Spinal cord (tissue), 9 donors: ENCODE measurements at regions not wholly inside any gene's neighbourhood (a gene's known extent, or its start where the extent isn't known, plus 50 kb on each side); places are given as distances from the start of the nearest gene placed in this dataset.

Source experiments
- DNase-seq, 6 donors: peaks; one replicate each; pipeline versions ENCODE4 v3.0.0 to v3.0.0-alpha.2; 2013 to 2015; ENCODE audit warnings: low spot score in 6 of 6, low read depth in 4 of 6
- H3K27ac ChIP-seq: one replicate; pipeline ENCODE4 v1.5.1; 2013; ENCODE audit warnings: low read depth, low read length, control low read depth
- H3K27me3 ChIP-seq: one replicate; pipeline ENCODE4 v1.6.1; 2013; ENCODE audit warnings: low read length; ENCODE audit not compliant: control insufficient read depth, insufficient read depth
- H3K36me3 ChIP-seq: one replicate; pipeline ENCODE4 v1.6.1; 2013; ENCODE audit warnings: low read length; ENCODE audit not compliant: control insufficient read depth, insufficient read depth
- H3K4me1 ChIP-seq: one replicate; pipeline ENCODE4 v1.6.1; 2013; ENCODE audit warnings: low read length; ENCODE audit not compliant: control insufficient read depth, insufficient read depth
- H3K4me3 ChIP-seq: one replicate; pipeline ENCODE4 v1.5.1; 2013; ENCODE audit warnings: low read depth, low read length, control low read depth
- H3K9me3 ChIP-seq: one replicate; pipeline ENCODE4 v1.6.1; 2013; ENCODE audit warnings: low read length; ENCODE audit not compliant: control insufficient read depth, insufficient read depth
- whole genome bisulfite sequencing: methylation state at CpG from one replicate; pipeline ENCODE4 v1.1.5; 2013; ENCODE audit warnings: missing lambda C conversion rate; ENCODE audit not compliant: insufficient coverage; 5-methylcytosine and 5-hydroxymethylcytosine counted together
- donor health status: healthy.

GRCh38 chr4:121229993-121230392 lies 65.9 kb upstream of the TNIP3 start:
- Histone ChIP-seq H3K36me3 (no peaks in the 10 kb centered on the region), H3K27ac (no peak overlapping the region), H3K4me1 (no peaks in the 10 kb centered on the region), H3K4me3 (no peak overlapping the region), H3K9me3 (no peaks in the 10 kb centered on the region), H3K27me3 (no peaks in the 10 kb centered on the region)
- peak in 1 of 6 donors; percentile 32 for DNase-seq
- WGBS, result 85% methylated on average over 2 of the region's 3 CpGs

DNA sequence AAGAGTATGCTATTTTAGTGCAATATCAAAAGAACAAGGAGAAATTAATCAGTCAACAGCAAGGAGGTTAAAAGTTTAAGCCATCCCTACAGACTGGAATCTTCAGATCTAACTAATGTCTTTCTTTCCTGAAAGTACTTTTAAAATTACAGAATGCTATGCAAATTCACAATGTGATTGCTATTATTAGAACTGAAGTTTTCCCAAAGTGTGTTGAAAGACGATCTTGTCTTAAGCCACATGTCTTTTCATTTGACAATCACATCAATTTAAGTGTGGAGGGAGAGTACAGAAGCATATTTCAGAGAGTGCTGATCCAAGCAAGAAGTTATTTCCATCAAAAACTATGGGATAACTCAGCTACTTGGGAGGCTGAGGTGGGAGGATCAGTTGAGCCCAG lies 64.7 kb upstream of the TNIP3 start:
- no CpG with 5 or more reads among the region's 1 CpG for WGBS
- DNase-seq, result no peak
- H3K4me1 ChIP-seq, result no peaks in the 10 kb centered on the region
- no peaks in the 10 kb centered on the region for H3K27me3 ChIP-seq
- H3K27ac ChIP-seq, result no peak overlapping the region
- H3K36me3 ChIP-seq, result no peaks in the 10 kb centered on the region
- no peak overlapping the region for H3K4me3 ChIP-seq
- no peaks in the 10 kb centered on the region for H3K9me3 ChIP-seq

DNA sequence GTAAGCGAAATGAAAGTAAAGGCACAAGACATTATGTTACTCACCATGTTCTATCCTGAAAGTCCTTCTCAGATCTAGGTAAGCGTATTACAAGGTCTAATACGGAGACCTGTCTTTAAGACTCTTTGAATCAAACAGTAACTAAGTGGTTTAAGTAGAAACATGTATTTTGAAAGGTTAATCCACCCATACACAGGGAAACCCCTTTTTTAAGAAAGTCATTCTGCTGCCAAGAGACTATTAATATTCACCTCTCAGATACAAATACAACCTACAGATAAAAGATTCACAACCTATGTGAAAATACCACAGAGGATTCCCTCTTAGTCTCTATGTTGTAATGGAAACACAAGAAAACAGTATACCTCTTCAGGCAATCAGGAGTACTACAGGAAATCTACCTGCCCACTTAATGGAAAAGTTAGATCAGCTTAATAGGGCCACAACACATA lies 63.2 kb upstream of the TNIP3 start:
- Histone ChIP-seq H3K9me3 (no peaks in the 10 kb centered on the region), H3K4me1 (no peaks in the 10 kb centered on the region), H3K4me3 (no peak overlapping the region), H3K36me3 (no peaks in the 10 kb centered on the region), H3K27ac (no peak overlapping the region), H3K27me3 (no peaks in the 10 kb centered on the region)
- no CpG with 5 or more reads among the region's 3 CpGs for WGBS
- DNase-seq, result no peak

- Histone ChIP-seq H3K4me3 (no peak overlapping the region), H3K36me3 (no peaks in the 10 kb centered on the region), H3K4me1 (no peaks in the 10 kb centered on the region), H3K27me3 (no peaks in the 10 kb centered on the region), H3K9me3 (no peaks in the 10 kb centered on the region), H3K27ac (no peak overlapping the region)
- DNase-seq, result peak in 2 of 6 donors; percentile 13 to 48
- WGBS, result 38% methylated on average over 1 of the region's 4 CpGs
Measured at GRCh38 chr4:121226362-121226761, 62.2 kb upstream of the TNIP3 start.

DNA sequence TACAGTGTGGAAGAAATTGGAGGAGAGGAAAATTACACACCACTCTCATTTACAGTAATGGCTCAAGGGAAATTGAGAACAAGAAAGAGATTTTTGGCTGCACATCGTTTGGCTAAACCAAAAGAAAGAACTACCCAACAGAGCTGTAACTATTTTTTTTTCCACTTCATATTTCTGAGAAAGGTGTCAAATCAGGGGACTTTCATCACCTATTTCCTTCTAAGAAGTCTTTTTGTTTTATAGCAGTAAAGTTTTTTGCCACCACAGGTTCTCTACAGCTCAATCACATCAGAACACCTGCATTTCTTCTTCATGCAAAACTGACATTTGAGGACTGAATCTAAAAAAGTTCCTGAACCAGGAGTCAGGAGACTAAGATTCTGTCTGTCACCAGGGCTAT lies 57.5 kb upstream of the TNIP3 start:
- no CpG with 5 or more reads among the region's 1 CpG for WGBS
- DNase-seq, result peak in 1 of 6 donors; percentile 43
- H3K36me3 ChIP-seq, result no peaks in the 10 kb centered on the region

GRCh38 chr4:121221201-121221600 lies 57.1 kb upstream of the TNIP3 start:
- Histone ChIP-seq H3K4me1 (no peaks in the 10 kb centered on the region), H3K9me3 (no peaks in the 10 kb centered on the region), H3K27ac (no peak overlapping the region), H3K4me3 (no peak overlapping the region), H3K27me3 (no peaks in the 10 kb centered on the region), H3K36me3 (no peaks in the 10 kb centered on the region)
- WGBS, result no CpG with 5 or more reads among the region's 1 CpG
- no peak for DNase-seq

More for the DNA sequence above, 57.5 kb upstream of the TNIP3 start:
- Histone ChIP-seq H3K9me3 (no peaks in the 10 kb centered on the region), H3K4me3 (no peak overlapping the region), H3K27ac (no peak overlapping the region), H3K4me1 (no peaks in the 10 kb centered on the region), H3K27me3 (no peaks in the 10 kb centered on the region)

DNA sequence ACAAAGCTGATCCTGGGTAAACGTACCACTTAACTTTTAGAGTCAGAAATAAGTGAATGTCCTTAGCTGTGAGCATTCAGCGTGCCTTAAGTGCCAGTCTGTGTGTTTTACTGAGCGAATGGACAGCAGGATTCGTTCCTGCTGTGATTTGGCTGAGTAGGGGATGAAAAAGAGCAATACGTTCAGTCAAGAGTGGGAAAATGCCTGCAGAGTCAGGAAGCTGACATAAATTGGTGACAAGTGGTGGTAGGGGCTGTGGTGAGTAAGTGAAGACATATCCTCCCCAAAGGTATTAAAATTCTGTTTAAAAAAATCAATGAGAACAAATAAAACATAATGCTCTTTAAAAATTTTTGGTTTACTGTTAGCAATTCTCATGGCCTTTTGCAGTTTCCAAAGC lies 56.6 kb upstream of the TNIP3 start:
- DNase-seq, result peak in 1 of 6 donors; percentile 22
- H3K4me3 ChIP-seq, result no peak overlapping the region
- H3K27ac ChIP-seq, result no peak overlapping the region
- H3K4me1 ChIP-seq, result no peaks in the 10 kb centered on the region
- no peaks in the 10 kb centered on the region for H3K27me3 ChIP-seq
- 41% methylated on average over 5 of the region's 5 CpGs for WGBS
- H3K9me3 ChIP-seq, result no peaks in the 10 kb centered on the region
- H3K36me3 ChIP-seq, result no peaks in the 10 kb centered on the region

DNA sequence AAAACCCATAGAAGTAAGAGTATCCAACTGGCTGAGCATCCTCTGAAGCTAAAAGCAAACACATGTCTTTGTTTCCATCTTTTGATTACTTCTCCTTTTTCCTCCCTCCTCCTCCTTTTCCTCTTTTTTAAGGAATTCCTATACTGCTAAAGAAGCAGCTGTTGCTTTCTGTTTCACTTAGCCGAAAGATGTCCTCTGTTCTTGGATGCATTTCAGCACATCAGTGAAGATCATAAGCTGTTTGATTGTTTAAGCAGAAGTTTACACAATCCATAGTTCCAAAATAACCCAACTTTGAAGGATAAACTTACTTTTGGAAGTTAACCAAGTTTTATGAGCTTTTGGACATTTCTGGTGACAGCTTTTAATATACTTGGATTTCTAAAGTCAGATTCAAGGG lies 55.1 kb upstream of the TNIP3 start:
- Histone ChIP-seq H3K36me3 (no peaks in the 10 kb centered on the region), H3K27me3 (no peaks in the 10 kb centered on the region), H3K9me3 (no peaks in the 10 kb centered on the region), H3K4me3 (no peak overlapping the region), H3K4me1 (no peaks in the 10 kb centered on the region), H3K27ac (no peak overlapping the region)
- WGBS, result no CpG with 5 or more reads among the region's 1 CpG
- no peak for DNase-seq

DNA sequence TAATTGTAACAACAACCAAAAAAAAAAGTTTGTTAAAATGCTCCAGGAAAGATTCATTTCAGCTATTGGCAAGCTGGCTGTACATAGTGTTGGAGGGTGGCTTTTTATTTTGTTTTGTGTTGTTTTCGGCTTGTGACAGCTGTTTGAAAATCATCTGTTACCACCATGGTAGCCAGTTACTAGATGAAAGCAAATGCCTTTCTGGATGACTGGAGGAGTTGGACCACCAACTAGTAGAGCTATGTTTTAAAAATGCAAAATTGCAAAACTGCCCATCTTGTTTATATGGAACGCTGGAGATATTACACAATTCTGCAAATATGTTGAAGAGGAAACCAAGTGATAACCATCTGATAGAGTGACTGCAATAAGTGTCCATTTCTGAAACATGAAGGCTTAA lies 53.2 kb upstream of the TNIP3 start:
- no peaks in the 10 kb centered on the region for H3K36me3 ChIP-seq
- H3K4me3 ChIP-seq, result no peak overlapping the region
- no peaks in the 10 kb centered on the region for H3K9me3 ChIP-seq
- no peaks in the 10 kb centered on the region for H3K4me1 ChIP-seq
- peak in 1 of 6 donors; percentile 15 for DNase-seq
- H3K27me3 ChIP-seq, result no peaks in the 10 kb centered on the region
- 70% methylated on average over 1 of the region's 2 CpGs for WGBS
- H3K27ac ChIP-seq, result no peak overlapping the region

- Histone ChIP-seq H3K4me1 (no peaks in the 10 kb centered on the region), H3K27ac (no peak overlapping the region), H3K36me3 (no peaks in the 10 kb centered on the region), H3K9me3 (no peaks in the 10 kb centered on the region), H3K27me3 (no peaks in the 10 kb centered on the region), H3K4me3 (no peak overlapping the region)
- no peak for DNase-seq
- no CpG with 5 or more reads among the region's 3 CpGs for WGBS
Measured at GRCh38 chr4:121216461-121216860, 52.3 kb upstream of the TNIP3 start.
